GM12872 (cell line): ENCODE measurements at regions not wholly inside any gene's neighbourhood (a gene's known extent, or its start where the extent isn't known, plus 50 kb on each side); places are given as distances from the start of the nearest gene placed in this dataset.

ENCODE experiments used
- TF ChIP-seq, protein P1 (sequence below): IDR thresholded peaks from 3 replicates; pipeline ENCODE4 v1.5.1; 2011; ENCODE audit warnings: low read depth, mild to moderate bottlenecking, low read length, moderate library complexity; ENCODE audit not compliant: insufficient read depth

DNA sequence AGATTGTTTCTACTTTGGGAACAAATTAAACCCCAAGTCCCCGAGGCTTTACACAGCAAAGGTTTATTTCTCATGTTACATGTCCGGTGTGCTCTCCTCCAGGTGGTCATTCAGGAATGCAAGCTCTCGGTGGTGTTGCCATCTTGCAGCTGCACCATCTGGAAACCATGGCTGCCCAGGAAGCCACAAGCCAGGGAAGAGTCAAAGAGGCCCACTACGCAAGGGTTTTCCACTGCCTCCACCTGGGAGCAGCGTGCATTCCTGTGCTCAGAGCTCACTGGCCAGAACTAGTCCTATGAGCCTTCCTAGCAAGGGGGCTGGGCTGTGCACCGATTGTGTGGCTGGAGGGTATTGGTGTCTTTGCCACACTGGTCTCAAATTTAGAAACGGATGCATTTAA is 128.8 kb upstream of the FOXF1 start:
- TF ChIP-seq, protein P1, sequence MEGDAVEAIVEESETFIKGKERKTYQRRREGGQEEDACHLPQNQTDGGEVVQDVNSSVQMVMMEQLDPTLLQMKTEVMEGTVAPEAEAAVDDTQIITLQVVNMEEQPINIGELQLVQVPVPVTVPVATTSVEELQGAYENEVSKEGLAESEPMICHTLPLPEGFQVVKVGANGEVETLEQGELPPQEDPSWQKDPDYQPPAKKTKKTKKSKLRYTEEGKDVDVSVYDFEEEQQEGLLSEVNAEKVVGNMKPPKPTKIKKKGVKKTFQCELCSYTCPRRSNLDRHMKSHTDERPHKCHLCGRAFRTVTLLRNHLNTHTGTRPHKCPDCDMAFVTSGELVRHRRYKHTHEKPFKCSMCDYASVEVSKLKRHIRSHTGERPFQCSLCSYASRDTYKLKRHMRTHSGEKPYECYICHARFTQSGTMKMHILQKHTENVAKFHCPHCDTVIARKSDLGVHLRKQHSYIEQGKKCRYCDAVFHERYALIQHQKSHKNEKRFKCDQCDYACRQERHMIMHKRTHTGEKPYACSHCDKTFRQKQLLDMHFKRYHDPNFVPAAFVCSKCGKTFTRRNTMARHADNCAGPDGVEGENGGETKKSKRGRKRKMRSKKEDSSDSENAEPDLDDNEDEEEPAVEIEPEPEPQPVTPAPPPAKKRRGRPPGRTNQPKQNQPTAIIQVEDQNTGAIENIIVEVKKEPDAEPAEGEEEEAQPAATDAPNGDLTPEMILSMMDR, result no peak

DNA sequence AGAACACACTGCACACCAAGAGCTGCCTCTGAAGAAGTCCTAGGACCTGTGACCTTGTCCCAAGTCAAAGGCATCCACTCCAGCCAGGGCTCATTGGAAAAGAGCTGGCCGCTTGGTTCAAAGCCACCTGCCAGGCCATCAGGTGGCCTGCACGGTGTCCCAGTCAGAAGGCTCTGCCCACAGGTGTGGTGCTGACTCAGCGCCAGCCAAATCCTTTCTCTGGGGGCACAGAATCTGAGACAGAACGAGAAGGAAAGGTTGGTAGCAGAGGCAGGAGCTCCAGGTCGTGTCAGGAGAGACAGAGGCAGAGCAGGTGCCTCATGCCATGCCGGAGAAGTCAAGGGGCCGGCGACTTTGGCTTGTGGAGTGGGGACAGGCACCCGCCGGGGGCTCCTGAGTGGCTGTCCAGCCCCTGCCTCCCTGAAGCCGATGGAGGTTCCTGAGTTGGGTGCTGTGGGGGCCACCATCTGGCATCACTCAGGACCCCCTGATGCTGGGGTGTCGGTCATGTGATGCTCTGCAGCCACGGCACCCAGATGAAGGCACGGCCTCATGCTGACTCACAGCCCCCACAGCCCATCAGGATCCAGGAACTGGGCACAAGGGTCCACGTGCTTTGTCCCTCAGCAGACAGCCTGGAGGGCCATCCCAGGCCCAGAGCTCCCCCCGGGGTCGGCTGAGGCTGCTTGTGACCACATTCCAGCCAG is 128.1 kb upstream of the FOXF1 start:
- TF ChIP-seq, protein P1, result no peak

DNA sequence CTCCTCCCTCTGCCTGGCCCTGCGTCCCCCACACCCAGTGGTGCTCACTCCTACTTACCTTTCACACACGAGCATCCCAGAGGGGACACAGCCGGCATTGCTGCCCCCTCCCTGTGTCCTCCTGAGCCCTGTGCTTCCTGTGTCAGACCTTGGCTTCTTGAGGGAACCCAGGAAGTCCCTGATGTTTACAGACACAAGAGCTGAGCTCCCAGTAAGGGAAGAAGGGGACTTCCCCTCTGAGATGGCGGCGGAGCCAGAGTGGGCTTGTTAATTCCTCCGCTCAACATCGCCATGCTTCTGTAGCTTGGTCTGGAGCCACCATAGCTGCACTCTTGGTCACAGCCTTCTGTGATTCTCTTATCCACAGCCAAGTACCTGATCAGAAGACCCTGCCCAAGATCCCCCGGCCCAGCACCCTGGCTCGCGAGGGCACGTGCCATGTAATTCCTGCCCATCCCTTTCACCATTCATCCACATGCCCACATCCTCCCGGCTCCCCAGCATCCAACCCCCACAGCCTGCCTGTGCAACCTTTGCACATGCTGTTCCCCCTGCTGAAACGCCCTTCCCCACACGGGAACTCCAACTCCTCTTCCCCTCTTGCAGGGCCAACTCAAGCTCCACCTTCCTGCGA is 127.4 kb upstream of the FOXF1 start:
- TF ChIP-seq, protein P1, result no peak

DNA sequence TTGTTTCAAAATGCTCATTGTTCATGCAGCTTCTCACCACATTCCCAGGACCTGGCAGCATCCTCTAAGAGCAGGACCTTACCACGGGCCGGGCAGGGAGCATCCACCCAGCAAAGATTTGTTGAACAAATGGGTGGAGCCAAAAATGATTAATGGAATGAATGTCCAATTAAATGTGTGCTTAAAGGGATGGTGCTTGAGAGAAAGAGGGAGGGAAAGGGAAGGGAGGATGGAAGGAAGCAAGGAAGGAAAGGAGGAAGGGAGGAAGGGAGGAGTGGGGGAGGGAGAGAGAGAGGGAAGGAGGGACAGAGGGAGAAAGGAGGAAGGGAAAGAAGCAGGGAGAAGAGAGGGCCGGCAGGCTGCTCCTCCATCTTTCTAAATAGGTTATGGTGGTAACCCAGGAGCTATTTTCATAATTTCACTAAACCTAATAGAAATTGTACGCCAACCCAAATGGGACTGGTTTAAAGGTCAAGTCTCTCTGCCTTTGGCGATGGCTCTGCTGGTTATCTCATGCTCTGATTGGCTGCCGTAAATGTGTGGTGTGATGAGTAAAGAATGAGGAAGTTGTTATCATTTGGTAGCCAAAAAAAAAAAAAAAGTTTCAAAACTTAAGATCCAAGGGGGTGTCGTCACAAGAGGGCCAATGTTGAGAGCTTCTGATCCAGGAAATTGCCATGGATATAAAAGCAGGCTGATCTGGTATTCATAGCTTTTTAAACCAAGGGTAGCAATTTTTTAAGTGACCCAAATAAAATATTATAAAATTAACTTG is 126.7 kb upstream of the FOXF1 start:
- TF ChIP-seq, protein P1, result no peak

DNA sequence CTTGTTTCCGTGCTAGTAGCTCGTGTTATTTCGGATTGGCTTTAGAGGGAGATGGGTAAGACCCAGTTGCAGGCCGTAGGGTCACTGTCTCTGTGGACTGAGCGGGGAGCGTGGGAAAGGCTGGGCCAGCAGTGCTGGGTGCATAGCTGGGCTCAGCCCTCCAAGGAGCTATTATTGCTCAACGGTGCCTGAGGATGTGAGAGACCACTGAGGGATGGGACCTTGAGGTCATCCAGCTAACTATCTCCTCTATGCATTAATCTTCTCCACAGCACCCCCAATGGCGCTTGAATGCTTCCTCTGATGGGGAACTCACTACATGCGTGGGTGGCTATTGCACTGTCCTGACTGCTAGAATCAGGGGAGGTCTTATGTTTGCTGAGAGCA is 126.1 kb upstream of the FOXF1 start:
- TF ChIP-seq, protein P1, result no peak

DNA sequence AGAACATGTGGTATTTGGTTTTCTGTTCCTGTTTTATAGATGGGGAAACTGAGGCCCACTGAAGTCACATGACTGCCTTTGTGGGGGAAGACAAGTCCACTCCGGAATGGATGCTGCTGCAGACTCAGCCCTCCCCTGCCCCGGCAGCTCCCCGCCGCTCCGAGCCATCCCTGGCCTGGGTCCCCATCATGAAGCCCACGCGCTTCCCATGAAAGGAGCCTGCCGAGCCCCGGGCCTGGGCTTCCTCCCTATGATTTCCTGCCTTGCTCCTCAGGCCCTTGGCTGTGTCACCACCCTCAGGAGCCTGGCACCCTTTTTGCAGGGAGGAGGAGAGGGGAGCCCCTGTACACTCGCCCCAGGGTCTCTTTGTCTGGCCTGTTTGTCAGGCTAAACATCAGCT is 125.3 kb upstream of the FOXF1 start:
- TF ChIP-seq, protein P1, result no peak
